GM18951 (cell line): ENCODE measurements at regions not wholly inside any gene's neighbourhood (a gene's known extent, or its start where the extent isn't known, plus 50 kb on each side); places are given as distances from the start of the nearest gene placed in this dataset.
"Not testable (repeated sequence)": the region's sequence is repeated elsewhere in the genome, so short reads cannot be mapped to it uniquely, and the experiment has no call there.

Source experiments
- POLR2A ChIP-seq: IDR thresholded peaks from 4 replicates; pipeline ENCODE4 v1.6.1; 2011; ENCODE audit warnings: mild to moderate bottlenecking; ENCODE audit not compliant: insufficient read length, insufficient read depth; ENCODE audit errors: extremely low read depth
- in situ Hi-C: fragments of 300-500 bp; cut with MboI; formaldehyde crosslinking; loops from one replicate; pipeline ENCODE4 v1.12.0; 2022; ENCODE audit warnings: low sequenced_read_pairs, mixed read lengths, inconsistent platforms; ENCODE audit not compliant: unreplicated experiment

DNA sequence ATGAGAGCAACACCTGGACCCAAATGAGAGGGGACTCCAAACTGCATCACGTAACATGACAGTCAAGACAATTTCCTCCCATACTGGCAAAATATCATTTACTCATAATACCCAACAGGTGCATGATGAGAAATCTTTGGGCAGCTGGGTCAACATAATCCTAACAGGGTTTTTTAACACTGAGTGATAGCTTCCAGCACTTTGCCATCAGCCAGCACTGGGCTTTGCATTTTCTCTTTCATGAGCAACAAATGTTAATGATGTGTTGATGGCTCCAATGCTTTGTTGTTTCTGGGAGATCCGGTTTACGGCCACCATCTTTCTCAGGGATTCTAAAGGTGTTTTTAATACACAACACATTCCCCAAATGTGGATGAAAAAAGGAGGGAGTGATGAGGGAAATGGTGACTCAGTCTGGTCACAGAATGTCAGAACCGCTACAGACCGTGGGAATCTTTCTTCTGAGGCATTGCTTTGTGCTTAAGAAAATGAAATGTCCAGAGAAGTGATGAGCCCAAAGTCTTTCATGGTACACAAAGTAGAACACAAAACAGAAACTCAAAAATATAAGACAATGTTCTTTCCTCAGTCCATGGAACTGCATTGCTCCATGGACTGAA lies 705.7 kb upstream of the IGFBP3 start:
- TF ChIP-seq POLR2A: no peak
- in situ Hi-C loops: no loop called here

DNA sequence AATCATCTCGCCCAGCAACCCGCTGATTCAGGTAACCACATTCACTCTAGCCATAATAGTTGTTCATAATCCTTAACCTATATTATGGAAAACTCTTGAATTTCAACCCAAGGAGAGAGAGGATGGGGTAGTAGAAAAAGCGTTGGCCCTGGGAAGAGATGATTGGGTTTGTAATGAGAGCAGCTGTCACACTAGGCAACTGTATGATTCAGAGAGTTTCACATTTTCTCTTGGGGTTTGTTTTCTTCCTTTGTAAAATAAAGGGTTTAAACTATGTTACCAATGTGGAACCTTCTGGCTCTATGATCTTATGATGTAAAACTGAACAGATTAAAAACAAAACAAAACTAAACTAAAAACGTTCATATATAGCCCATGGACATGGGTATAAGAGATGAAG lies 705.2 kb upstream of the IGFBP3 start:
- no peak for TF ChIP-seq POLR2A
- in situ Hi-C loops: no loop called here

DNA sequence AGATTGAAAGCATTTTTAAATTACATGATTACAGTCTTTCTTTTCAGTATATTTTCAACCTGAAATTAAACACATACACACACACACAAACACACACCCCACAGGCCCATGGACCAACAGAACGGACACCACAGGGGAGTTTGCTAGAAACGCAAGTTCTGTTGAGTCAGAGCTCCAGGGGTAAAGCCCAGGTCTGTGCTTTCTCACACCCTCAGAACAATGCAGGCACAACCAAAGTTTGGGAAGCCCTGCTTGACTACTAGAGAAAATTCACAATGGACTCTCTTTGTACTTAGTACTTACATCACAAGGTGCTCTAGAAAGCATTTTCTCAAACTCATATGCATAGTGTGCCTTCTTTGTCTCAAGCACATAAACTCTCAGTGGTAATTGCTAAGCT lies 704.0 kb upstream of the IGFBP3 start:
- TF ChIP-seq POLR2A: no peak
- in situ Hi-C loops: no loop called here

DNA sequence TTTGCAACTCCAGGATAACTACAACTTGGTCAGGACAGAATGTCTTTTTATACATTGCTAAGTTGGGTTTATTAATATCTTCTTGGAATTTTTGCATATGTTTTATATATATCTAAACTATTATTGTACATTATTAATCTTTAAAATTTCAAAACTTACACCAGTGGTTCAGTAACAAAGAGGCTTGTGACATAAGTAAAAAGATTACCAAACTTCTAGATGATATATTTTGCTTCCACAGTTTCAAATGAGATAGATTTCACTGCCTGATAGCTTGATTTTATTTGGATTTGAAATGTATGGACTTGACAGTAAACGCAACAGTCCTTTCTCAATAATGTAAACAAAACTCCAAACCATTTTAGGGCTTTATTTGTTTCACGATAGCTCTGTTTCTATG lies 701.2 kb upstream of the IGFBP3 start:
- no peak for TF ChIP-seq POLR2A
- in situ Hi-C loops: no loop called here

DNA sequence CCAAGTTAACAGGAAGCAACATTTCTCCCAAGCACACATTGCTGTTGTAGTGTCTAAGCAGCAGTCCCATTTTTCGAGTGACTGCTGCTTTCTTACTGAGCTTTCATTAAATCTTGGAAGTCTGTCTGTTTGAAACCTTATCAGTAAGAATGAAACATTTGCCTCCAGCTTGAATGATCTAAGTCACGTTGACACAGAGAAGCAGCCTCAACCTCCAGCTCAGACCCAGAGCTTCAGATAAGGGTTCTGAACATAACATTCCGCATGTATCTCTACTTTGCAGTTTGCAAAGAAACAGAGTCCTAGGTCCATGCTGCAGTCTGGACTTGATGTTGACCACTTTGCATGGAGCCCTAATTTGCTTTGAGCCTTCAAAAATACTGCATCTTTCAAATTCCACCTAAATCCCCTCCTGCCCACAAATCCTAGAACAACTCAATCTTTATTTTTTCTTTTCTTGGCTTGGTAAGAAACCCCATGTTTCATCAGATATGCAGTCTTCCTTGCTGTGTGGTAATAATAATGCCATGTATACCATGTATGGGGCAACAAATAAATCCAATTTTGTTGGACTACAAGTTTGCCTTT lies 698.7 kb upstream of the IGFBP3 start:
- in situ Hi-C loops: no loop called here

DNA sequence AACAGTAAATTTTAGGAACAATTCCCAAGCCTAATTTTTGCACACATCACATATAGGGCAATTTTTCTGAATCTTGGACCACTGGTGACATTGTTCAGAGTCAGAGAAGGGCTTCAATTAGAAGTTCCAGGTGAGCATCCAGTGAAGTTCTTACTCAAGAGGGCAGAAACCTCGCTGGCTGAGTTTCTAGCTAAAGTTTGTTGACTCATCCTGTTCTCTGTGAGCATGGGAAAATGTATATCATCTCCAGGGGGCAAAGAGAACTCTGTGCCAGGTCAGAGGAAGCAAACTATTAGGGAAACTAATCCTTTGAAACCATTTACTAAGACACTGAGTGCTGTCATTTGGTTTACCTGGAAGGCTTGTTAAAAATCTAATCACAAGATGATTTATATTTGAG lies 695.6 kb upstream of the IGFBP3 start:
- in situ Hi-C loops: no loop called here
- no peak for TF ChIP-seq POLR2A

More for the DNA sequence above, 698.7 kb upstream of the IGFBP3 start:
- TF ChIP-seq POLR2A: no peak

DNA sequence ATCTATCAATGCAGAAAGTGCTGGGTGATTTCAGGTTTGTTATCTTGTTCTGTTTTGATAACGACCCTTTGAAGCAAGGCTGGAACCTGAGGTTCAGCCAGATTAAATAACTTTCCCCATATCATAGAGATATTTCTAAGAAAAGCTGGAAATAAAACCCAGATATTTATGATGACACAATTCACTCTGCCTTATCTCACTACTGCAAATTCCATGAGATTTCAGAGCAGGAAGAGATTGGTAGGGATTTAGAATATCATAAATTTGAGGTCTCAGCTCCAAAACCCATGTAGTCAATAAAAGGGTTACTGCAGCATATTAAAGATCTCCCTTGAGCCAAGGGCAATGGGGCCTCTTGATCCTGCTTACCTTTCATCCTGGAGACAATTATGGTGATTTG lies 692.5 kb upstream of the IGFBP3 start:
- in situ Hi-C loops: no loop called here
- TF ChIP-seq POLR2A: no peak

DNA sequence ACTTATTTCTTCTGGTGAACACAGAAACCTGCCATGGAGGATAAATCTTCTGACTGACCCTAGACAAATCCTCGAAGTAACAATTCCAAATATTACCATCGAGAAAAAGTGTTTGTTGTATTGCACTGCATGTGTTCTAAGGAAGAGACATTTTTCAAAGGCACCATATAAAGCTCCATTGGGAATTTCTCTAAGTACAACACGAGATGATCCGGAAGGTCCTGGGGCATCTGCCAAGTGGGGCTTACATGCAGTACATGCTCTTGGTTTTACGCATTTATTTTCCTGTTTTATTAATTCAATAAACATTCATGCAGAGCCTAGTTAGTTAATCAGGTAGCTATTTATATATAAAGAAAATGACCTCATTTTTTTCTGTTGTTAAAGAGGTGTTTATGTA lies 692.0 kb upstream of the IGFBP3 start:
- in situ Hi-C loops: no loop called here
- TF ChIP-seq POLR2A: no peak

DNA sequence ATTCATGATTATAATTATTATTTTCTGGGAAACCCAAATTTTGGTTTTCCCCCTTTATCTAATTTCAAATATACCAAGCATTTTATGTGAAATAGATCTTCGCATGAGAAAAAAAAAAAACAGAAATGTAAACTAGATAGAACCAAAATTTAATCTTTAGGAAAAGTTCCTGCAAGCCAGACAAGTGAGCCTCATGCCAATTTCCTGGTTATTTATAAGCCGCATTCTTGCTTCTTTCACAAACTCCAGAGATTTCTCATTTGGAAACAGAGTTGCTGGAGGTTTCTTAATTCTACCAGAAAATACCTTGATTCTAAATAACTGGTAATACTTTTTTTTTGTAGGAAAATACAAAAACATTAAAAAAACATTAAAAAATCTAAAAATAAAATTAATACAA lies 690.4 kb upstream of the IGFBP3 start:
- in situ Hi-C loops: no loop called here
- TF ChIP-seq POLR2A: no peak

DNA sequence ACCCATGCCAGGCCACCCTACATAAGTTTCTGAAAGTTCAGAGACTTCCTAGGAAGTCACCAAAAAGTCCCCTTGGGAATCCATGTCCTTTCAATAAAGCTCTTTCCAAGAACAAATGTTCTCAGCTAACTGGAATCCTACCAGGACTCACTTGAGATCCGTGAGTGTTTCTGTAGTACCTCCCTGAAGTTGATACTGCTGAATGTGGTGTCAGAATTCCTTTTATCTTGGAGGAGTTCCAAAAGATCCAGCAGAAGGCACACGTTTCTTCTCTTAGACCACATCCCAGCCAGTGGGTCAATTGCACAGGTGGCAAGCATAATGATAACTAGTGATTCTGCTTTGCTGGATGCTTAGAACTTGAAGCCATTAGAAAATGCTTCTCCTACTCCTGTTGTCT lies 689.7 kb upstream of the IGFBP3 start:
- no peak for TF ChIP-seq POLR2A
- in situ Hi-C loops: no loop called here

DNA sequence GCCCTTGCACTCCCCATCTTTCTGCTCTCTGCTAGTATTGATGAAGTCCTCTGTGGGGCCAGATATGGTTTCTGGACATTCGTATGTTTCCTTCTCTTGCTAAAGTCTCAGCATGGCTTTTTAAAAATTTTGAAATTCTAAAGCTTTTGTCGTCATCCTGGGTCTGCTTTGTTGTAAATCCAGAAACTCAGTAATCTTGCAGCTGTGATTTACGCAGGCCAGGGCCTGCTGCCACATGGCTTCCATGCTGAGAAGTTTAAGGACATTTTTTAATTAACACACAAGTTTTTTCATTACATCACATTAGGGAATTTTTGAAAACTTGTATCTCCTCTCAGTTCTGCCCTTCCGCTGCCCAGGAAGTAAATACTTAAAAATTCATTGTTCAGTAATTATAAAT lies 686.1 kb upstream of the IGFBP3 start:
- no peak for TF ChIP-seq POLR2A
- in situ Hi-C loops: no loop called here

DNA sequence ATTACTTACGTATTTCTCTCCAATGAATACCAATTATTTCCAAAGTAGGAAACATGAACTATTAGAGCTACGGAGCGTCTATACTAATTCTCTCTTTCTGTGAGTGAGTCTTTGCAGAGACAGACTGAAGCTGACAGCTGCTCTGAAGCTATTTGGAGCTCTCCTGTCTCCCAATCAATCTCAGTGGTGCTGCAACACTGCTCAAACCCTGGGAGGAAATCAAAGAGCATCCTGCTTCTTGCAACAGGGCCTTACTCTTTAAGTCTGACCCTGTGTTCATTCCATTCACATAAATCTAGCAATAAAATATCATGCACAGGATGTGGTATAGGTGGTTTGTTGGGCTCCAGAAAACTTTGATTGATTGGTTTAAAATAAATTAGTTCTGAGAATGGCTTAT lies 685.7 kb upstream of the IGFBP3 start:
- no peak for TF ChIP-seq POLR2A

DNA sequence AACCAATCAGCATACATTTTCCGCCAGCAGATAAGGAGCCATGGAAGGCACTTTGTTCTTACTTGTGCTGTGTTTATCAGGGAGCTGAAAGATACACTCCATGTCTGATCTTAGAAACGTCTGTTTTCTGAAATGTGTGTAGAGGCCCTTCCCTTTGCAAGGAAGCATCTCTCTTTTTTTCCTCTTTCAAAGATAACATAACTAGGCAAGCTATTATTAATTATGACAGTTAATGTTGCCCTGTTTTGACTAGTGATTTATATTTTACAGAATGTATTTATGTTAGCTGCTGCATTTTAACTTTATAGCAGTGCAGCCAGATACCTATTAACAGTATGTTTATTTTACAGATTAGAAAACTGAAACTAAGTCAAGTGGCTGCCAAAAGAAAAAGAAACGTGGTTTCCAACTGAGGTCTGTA lies 683.2 kb upstream of the IGFBP3 start:
- in situ Hi-C loops: no loop called here
- no peak for TF ChIP-seq POLR2A

More for the DNA sequence above, 685.7 kb upstream of the IGFBP3 start:
- in situ Hi-C loops: no loop called here

DNA sequence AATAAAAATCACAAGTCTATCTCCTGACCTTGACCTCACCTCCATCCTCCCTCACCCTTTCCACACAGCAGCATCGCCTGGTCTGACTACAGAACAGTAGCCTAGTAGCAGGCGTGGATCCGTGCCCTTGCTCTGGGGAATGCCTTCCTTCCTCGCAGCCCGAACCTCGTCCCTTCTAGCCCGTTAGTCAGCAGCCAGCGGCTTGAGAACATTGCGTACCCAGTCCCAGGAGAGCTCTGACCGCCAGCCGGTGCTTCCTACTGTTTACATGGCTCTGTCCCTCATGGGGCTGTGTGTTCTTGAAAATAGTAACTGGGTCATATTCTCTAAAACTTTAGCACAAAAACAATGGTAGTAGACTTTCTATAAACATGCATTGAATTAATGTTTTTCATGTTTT lies 682.7 kb upstream of the IGFBP3 start:
- in situ Hi-C loops: no loop called here
- TF ChIP-seq POLR2A: no peak

DNA sequence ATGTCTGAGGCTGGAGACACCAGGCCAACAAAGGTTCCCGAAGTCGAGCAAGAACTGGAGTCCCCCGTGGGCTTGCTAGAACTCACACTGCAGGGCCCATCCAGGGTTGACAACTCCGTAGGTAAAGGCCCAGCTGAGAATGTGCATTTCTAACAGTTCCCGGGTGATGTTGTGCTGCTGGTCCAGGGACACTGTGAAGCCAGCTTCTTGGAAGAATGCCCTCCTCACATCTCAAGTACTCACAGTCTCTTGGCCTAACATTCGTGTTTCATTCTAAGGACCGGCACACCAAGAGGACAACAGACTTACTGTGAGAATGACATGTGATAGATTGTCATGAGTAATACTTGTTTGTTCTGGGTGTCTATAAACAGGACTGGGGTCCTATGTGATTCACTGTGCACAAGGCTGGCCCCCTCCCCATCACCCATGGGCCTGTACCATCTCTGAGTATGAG lies 682.3 kb upstream of the IGFBP3 start:
- in situ Hi-C loops: no loop called here
- TF ChIP-seq POLR2A: no peak

DNA sequence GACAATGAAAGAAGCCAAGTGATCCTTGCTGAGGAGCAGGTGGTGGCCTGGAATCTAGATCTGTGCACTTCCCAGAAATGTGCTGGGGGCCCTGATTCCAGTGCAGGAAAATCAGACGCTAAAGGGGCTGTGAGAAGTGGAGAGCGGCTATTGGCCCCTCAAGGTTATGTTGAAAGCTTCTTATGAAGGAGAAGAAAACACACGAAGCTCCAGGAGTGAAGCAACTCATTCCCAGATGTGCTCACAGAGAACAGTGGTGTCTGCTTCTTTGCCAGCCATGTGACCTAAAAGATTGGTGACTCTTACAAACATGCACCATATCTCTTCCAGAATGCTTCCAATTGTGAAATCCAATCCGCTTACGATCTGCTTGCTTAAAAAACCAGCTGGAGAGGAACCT lies 679.3 kb upstream of the IGFBP3 start:
- TF ChIP-seq POLR2A: no peak

DNA sequence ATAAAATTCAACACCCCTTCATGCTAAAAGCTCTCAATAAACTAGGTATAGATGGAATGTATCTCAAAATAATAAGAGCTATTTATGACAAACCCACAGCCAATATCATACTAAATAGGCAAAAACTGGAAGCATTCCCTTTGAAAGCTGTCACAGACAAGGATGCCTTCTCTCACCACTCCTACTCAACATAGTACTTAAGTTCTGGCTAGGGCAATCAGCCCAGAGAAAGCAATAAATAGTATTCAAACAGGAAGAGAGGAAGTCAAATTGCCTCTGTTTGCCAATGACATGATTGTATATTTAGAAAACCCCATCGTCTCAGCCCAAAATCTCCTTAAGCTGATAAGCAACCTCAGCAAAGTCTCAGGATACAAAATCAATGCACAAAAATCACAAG lies 673.8 kb upstream of the IGFBP3 start:
- in situ Hi-C loops: not testable (repeated sequence)

More for the DNA sequence above, 679.3 kb upstream of the IGFBP3 start:
- in situ Hi-C loops: no loop called here

DNA sequence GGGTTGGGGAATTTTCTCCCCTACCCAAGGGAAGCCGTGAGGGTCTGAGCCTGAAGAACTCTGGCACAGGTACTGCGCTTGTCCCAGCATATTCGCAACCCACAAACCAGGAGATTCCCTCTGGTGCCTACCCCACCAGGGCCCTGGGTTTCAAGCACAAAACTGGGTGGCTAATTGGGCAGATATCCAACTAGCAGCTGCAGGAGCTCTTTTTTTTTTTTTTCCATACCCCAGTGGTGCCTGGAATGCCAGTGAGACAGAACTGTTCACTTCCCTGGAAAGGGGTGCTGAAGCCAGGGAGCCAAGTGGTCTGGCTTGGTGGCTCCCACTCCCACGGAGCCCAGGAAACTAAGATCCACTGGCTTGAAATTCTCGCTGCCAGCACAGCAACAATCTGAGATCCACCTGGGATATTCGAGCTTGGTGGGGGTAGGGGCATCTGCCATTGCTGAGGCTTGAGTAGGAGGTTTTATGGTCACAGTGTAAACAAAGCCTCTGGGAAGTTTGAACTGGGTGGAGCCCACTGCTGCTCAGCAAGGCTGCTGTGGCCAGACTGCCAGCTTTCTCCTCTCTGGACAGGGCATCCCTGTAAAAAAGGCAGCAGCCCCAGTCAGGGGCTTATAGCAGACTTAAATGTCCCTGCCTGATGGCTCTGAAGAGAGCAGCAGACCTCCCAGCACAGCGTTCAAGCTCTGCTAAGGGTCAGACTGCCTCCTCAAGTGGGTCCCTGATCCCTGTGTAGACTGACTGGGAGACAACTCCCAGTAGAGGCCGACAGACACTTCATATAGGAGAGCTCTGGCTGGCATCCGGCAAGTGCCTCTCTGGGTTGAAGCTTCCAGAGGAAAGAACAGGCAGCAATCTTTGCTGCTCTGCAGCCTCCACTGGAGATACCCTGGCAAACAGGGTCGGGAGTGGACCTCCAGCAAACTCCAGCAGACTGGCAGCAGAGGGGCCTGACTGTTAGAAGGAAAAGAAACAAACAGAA lies 670.1 kb upstream of the IGFBP3 start:
- in situ Hi-C loops: not testable (repeated sequence)
